Prostate gland (tissue), 2 donors: ENCODE measurements at regions not wholly inside any gene's neighbourhood (a gene's known extent, or its start where the extent isn't known, plus 50 kb on each side); places are given as distances from the start of the nearest gene placed in this dataset.

Experiments
- DNase-seq: peaks from one replicate; pipeline ENCODE4 v3.0.0-alpha.2; 2019; ENCODE audit warnings: low spot score
- H3K27ac ChIP-seq, 2 donors: fragments of 200-600 bp; sonication (generic); 2 replicates each; pipeline ENCODE4 v1.5.1; 2017 to 2019
- H3K27me3 ChIP-seq: fragments of 200-600 bp; sonication (generic); replicated peaks from 2 replicates; pipeline ENCODE4 v1.5.1; 2019; ENCODE audit not compliant: insufficient read depth
- H3K36me3 ChIP-seq, 2 donors: fragments of 200-600 bp; sonication (generic); 1 replicate in 1 of 2; 2 replicates in 1 of 2; pipeline versions ENCODE4 v1.5.1 to v1.8.1; 2017 to 2019
- H3K4me1 ChIP-seq: fragments of 200-600 bp; sonication (generic); replicated peaks from 2 replicates; pipeline ENCODE4 v1.5.1; 2019
- H3K4me3 ChIP-seq, 2 donors: fragments of 200-600 bp; sonication (generic); 2 replicates each; pipeline ENCODE4 v1.5.1; 2017 to 2019
- H3K9me3 ChIP-seq: fragments of 200-600 bp; sonication (generic); 2 replicates; pipeline ENCODE4 v1.5.1; 2017
- CTCF ChIP-seq, 4 experiments: fragments of 200-600 bp in 2 of 4; fragments of 450-650 bp in 2 of 4; sonication (generic) in 2 of 4; IDR thresholded peaks; 1 replicate in 3 of 4; 2 replicates in 1 of 4; pipeline ENCODE4 v1.5.1; 2016 to 2019; ENCODE audit warnings: antibody characterized with exemption in 4 of 4, mild to moderate bottlenecking in 2 of 4, moderate library complexity in 2 of 4
- POLR2A ChIP-seq: fragments of 450-650 bp; IDR thresholded peaks from one replicate; pipeline ENCODE4 v1.6.1; 2016; ENCODE audit warnings: antibody characterized with exemption, mild to moderate bottlenecking
- POLR2AphosphoS5 ChIP-seq: sonication (generic); formaldehyde crosslinking; IDR thresholded peaks from one replicate; pipeline ENCODE4 v1.6.1; 2017; ENCODE audit warnings: antibody characterized with exemption
- WGBS: methylation state at CpG from one replicate; pipeline ENCODE4 v1.1.5; 2018; 5-methylcytosine and 5-hydroxymethylcytosine counted together
- intact Hi-C: fragments of 100-400 bp; cut with DNase I; formaldehyde crosslinking; loops from one replicate; pipeline ENCODE4 v1.14.2; 2022

GRCh38 chr9:103661663-103662062 is 432.4 kb upstream of the SMC2 start:
- no peak overlapping the region for H3K4me3 ChIP-seq
- no peaks in the 10 kb centered on the region for H3K4me1 ChIP-seq
- no peak for TF ChIP-seq POLR2AphosphoS5
- no peak for TF ChIP-seq POLR2A
- no peak for TF ChIP-seq CTCF (IDR thresholded peaks at IDR 0.05)
- intact Hi-C loops = no loop called here
- no peaks in the 10 kb centered on the region for H3K27me3 ChIP-seq
- H3K36me3 ChIP-seq = no peaks in the 10 kb centered on the region
- H3K9me3 ChIP-seq = no peaks in the 10 kb centered on the region
- WGBS = 47% methylated on average over 2 of the region's 2 CpGs
- H3K27ac ChIP-seq = no peak overlapping the region
- no peak for DNase-seq

- no peak overlapping the region for H3K4me3 ChIP-seq
- TF ChIP-seq POLR2A (no peak), CTCF (IDR thresholded peaks at IDR 0.05) (no peak), POLR2AphosphoS5 (no peak)
- intact Hi-C loops = no loop called here
- 88% methylated on average over 1 of the region's 1 CpG for WGBS
- DNase-seq = no peak
- H3K27me3 ChIP-seq = no peaks in the 10 kb centered on the region
- no peaks in the 10 kb centered on the region for H3K9me3 ChIP-seq
- no peaks in the 10 kb centered on the region for H3K36me3 ChIP-seq
- no peak overlapping the region for H3K27ac ChIP-seq
- H3K4me1 ChIP-seq = no peaks in the 10 kb centered on the region
These were observed 424.8 kb upstream of the SMC2 start for GRCh38 chr9:103669296-103669695.

DNA sequence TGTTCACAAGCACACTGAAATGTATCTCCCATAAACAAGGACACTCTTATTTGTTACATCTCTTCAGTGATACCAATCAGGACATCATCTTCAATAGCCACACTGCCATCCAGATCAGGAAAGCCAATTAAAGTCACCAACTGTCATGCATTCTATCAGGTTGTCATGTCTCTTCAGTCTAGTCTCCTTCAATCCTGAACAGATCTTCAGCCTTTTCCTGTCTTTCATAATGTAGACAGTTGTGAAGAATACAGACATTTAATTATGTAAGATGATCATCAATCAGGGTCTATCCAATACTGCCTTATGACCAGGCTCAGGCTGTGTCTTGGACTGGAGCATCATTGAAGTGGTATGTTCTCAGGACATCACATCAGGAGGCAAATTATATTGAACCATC is 419.8 kb upstream of the SMC2 start:
- Histone ChIP-seq H3K4me1 (no peaks in the 10 kb centered on the region), H3K4me3 (no peak overlapping the region), H3K27ac (no peak overlapping the region), H3K9me3 (no peaks in the 10 kb centered on the region), H3K36me3 (no peaks in the 10 kb centered on the region), H3K27me3 (no peaks in the 10 kb centered on the region)
- intact Hi-C loops = no loop called here
- TF ChIP-seq POLR2A = no peak
- no peak for TF ChIP-seq POLR2AphosphoS5
- TF ChIP-seq CTCF (IDR thresholded peaks at IDR 0.05) = no peak
- DNase-seq = no peak

DNA sequence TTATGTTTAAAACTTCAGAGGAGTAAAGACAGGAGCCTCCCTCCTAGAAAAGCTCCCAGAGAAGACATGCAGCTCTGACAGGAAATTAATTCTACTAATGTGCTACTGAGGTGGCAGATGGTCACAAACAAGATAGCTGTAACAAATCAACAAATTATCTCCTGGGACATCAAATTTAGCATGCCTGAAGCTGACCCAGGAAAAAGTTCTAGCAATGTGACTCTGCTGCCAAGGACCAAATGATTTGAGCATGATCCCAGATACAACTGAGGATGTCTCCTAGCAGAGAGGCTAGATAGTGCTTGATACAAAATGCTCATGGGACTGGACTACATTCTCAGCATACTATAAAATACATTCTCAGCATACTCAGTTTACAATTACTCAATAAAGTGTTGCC is 413.5 kb upstream of the SMC2 start:
- intact Hi-C loops = no loop called here
- Histone ChIP-seq H3K27me3 (no peaks in the 10 kb centered on the region), H3K4me3 (no peak overlapping the region), H3K27ac (no peak overlapping the region), H3K9me3 (no peaks in the 10 kb centered on the region), H3K4me1 (no peaks in the 10 kb centered on the region), H3K36me3 (no peaks in the 10 kb centered on the region)
- TF ChIP-seq POLR2A = no peak
- no peak for TF ChIP-seq CTCF (IDR thresholded peaks at IDR 0.05)
- no peak for TF ChIP-seq POLR2AphosphoS5
- DNase-seq = no peak

- Histone ChIP-seq H3K27ac (no peak overlapping the region), H3K4me1 (no peaks in the 10 kb centered on the region), H3K27me3 (no peaks in the 10 kb centered on the region), H3K4me3 (no peak overlapping the region), H3K9me3 (no peaks in the 10 kb centered on the region), H3K36me3 (no peaks in the 10 kb centered on the region)
- intact Hi-C loops = no loop called here
- DNase-seq = no peak
- 63% methylated on average over 6 of the region's 6 CpGs for WGBS
- no peak for TF ChIP-seq POLR2A
- no peak for TF ChIP-seq POLR2AphosphoS5
These were observed 412.7 kb upstream of the SMC2 start for GRCh38 chr9:103681435-103681834.
